SJSA1 (cell line): ENCODE measurements at regions not wholly inside any gene's neighbourhood (a gene's known extent, or its start where the extent isn't known, plus 50 kb on each side); places are given as distances from the start of the nearest gene placed in this dataset.
A peak's percentile ranks its signal among the peaks of the same experiment; 100 is the strongest.

Experiments
- DNase-seq, 2 experiments: peaks; one replicate each; pipeline ENCODE4 v3.0.0-alpha.2; 2015 to 2020; ENCODE audit warnings: low spot score in 2 of 2, low read depth in 1 of 2
- H3K27ac ChIP-seq: fragments of 250-450 bp; sonication (Bioruptor Pico); 2 replicates; pipeline ENCODE4 v1.5.1; 2020; ENCODE audit warnings: mild to moderate bottlenecking, moderate library complexity
- H3K27me3 ChIP-seq: fragments of 250-450 bp; sonication (Bioruptor Pico); replicated peaks from 2 replicates; pipeline ENCODE4 v1.5.1; 2020; ENCODE audit warnings: mild to moderate bottlenecking, moderate library complexity
- H3K36me3 ChIP-seq: fragments of 250-450 bp; sonication (Bioruptor Pico); 2 replicates; pipeline ENCODE4 v1.5.1; 2020; ENCODE audit warnings: mild to moderate bottlenecking
- H3K4me1 ChIP-seq: fragments of 250-450 bp; sonication (Bioruptor Pico); replicated peaks from 2 replicates; pipeline ENCODE4 v1.6.1; 2021; ENCODE audit warnings: mild to moderate bottlenecking
- H3K4me3 ChIP-seq: fragments of 250-450 bp; sonication (Bioruptor Pico); 2 replicates; pipeline ENCODE4 v1.5.1; 2020; ENCODE audit warnings: mild to moderate bottlenecking
- H3K9me3 ChIP-seq: fragments of 250-450 bp; sonication (Bioruptor Pico); replicated peaks from 2 replicates; pipeline ENCODE4 v1.5.1; 2020; ENCODE audit warnings: mild to moderate bottlenecking

GRCh38 chr7:152969335-152969734, 209.8 kb downstream of the ACTR3B start:
- no peaks in the 10 kb centered on the region for H3K27me3 ChIP-seq
- no peak overlapping the region for H3K4me3 ChIP-seq
- no peaks in the 10 kb centered on the region for H3K4me1 ChIP-seq
- no peak overlapping the region for H3K27ac ChIP-seq
- no peaks in the 10 kb centered on the region for H3K36me3 ChIP-seq
- H3K9me3 ChIP-seq: no peaks in the 10 kb centered on the region
- no peak for DNase-seq

GRCh38 chr7:152969839-152970238, 210.3 kb downstream of the ACTR3B start:
- Histone ChIP-seq H3K27ac (no peak overlapping the region), H3K27me3 (no peaks in the 10 kb centered on the region), H3K4me1 (no peaks in the 10 kb centered on the region), H3K4me3 (no peak overlapping the region), H3K36me3 (no peaks in the 10 kb centered on the region), H3K9me3 (no peaks in the 10 kb centered on the region)
- DNase-seq: no peak

GRCh38 chr7:152970481-152970880, 210.9 kb downstream of the ACTR3B start:
- H3K4me1 ChIP-seq: no peaks in the 10 kb centered on the region
- no peak for DNase-seq
- no peaks in the 10 kb centered on the region for H3K9me3 ChIP-seq
- H3K4me3 ChIP-seq: no peak overlapping the region
- H3K27me3 ChIP-seq: no peaks in the 10 kb centered on the region
- H3K36me3 ChIP-seq: no peaks in the 10 kb centered on the region
- no peak overlapping the region for H3K27ac ChIP-seq

- no peaks in the 10 kb centered on the region for H3K36me3 ChIP-seq
- no peak for DNase-seq
- no peaks in the 10 kb centered on the region for H3K27me3 ChIP-seq
Observed at GRCh38 chr7:152974577-152974976, 215.0 kb downstream of the ACTR3B start.

GRCh38 chr7:152975076-152975475, 215.5 kb downstream of the ACTR3B start:
- H3K36me3 ChIP-seq: no peaks in the 10 kb centered on the region
- H3K4me1 ChIP-seq: no peaks in the 10 kb centered on the region
- DNase-seq: no peak
- no peaks in the 10 kb centered on the region for H3K9me3 ChIP-seq
- no peak overlapping the region for H3K27ac ChIP-seq
- no peak overlapping the region for H3K4me3 ChIP-seq
- no peaks in the 10 kb centered on the region for H3K27me3 ChIP-seq

More at GRCh38 chr7:152974577-152974976, 215.0 kb downstream of the ACTR3B start:
- Histone ChIP-seq H3K4me1 (no peaks in the 10 kb centered on the region), H3K4me3 (no peak overlapping the region), H3K9me3 (no peaks in the 10 kb centered on the region), H3K27ac (no peak overlapping the region)

GRCh38 chr7:152979376-152979775, 219.8 kb downstream of the ACTR3B start:
- Histone ChIP-seq H3K4me1 (no peaks in the 10 kb centered on the region), H3K4me3 (no peak overlapping the region), H3K27ac (no peak overlapping the region), H3K9me3 (no peaks in the 10 kb centered on the region), H3K36me3 (no peaks in the 10 kb centered on the region), H3K27me3 (no peaks in the 10 kb centered on the region)
- no peak for DNase-seq

- Histone ChIP-seq H3K27me3 (no peaks in the 10 kb centered on the region), H3K9me3 (no peaks in the 10 kb centered on the region), H3K4me3 (no peak overlapping the region), H3K4me1 (no peaks in the 10 kb centered on the region), H3K27ac (no peak overlapping the region), H3K36me3 (no peaks in the 10 kb centered on the region)
- no peak for DNase-seq
Observed at GRCh38 chr7:152984421-152984820, 224.9 kb downstream of the ACTR3B start.

- Histone ChIP-seq H3K27me3 (no peaks in the 10 kb centered on the region), H3K27ac (no peak overlapping the region), H3K4me3 (no peak overlapping the region), H3K4me1 (0 out of 2 replicates have a peak, but pooled peaks cover 7% of the 10 kb centered on the region), H3K9me3 (no peaks in the 10 kb centered on the region), H3K36me3 (no peaks in the 10 kb centered on the region)
- DNase-seq: no peak
Observed at GRCh38 chr7:152986376-152986775, 226.8 kb downstream of the ACTR3B start.

- DNase-seq: no peak
- no peaks in the 10 kb centered on the region for H3K36me3 ChIP-seq
- no peak overlapping the region for H3K4me3 ChIP-seq
- H3K4me1 ChIP-seq: 0 out of 2 replicates have a peak, but pooled peaks cover 7% of the 10 kb centered on the region
- H3K27me3 ChIP-seq: no peaks in the 10 kb centered on the region
- no peaks in the 10 kb centered on the region for H3K9me3 ChIP-seq
- no peak overlapping the region for H3K27ac ChIP-seq
Observed at GRCh38 chr7:152987656-152988055, 228.1 kb downstream of the ACTR3B start.

- H3K4me3 ChIP-seq: no peak overlapping the region
- DNase-seq: peak in 1 of 2 experiments; percentile 47
- H3K27me3 ChIP-seq: no peaks in the 10 kb centered on the region
- no peak overlapping the region for H3K27ac ChIP-seq
- 0 out of 2 replicates have a peak, but pooled peaks cover 7% of the 10 kb centered on the region for H3K4me1 ChIP-seq
- H3K36me3 ChIP-seq: no peaks in the 10 kb centered on the region
- no peaks in the 10 kb centered on the region for H3K9me3 ChIP-seq
Observed at GRCh38 chr7:152989889-152990380, 230.4 kb downstream of the ACTR3B start.

- no peaks in the 10 kb centered on the region for H3K4me1 ChIP-seq
- H3K4me3 ChIP-seq: no peak overlapping the region
- H3K36me3 ChIP-seq: no peaks in the 10 kb centered on the region
- no peaks in the 10 kb centered on the region; the same call in 1 of the 2 replicates for H3K9me3 ChIP-seq
- H3K27ac ChIP-seq: no peak overlapping the region
- DNase-seq: no peak
- no peaks in the 10 kb centered on the region for H3K27me3 ChIP-seq
Observed at GRCh38 chr7:152998420-152998819, 238.9 kb downstream of the ACTR3B start.

- H3K27ac ChIP-seq: no peak overlapping the region
- no peak overlapping the region for H3K4me3 ChIP-seq
- H3K27me3 ChIP-seq: no peaks in the 10 kb centered on the region
- no peaks in the 10 kb centered on the region for H3K9me3 ChIP-seq
- H3K4me1 ChIP-seq: no peaks in the 10 kb centered on the region
- DNase-seq: no peak
- no peaks in the 10 kb centered on the region for H3K36me3 ChIP-seq
Observed at GRCh38 chr7:153002115-153002514, 242.6 kb downstream of the ACTR3B start.

GRCh38 chr7:153002572-153002971, 243.0 kb downstream of the ACTR3B start:
- no peak for DNase-seq
- no peaks in the 10 kb centered on the region for H3K4me1 ChIP-seq
- H3K9me3 ChIP-seq: no peaks in the 10 kb centered on the region
- H3K4me3 ChIP-seq: no peak overlapping the region
- no peaks in the 10 kb centered on the region for H3K27me3 ChIP-seq
- no peaks in the 10 kb centered on the region for H3K36me3 ChIP-seq
- H3K27ac ChIP-seq: no peak overlapping the region

- H3K9me3 ChIP-seq: no peaks in the 10 kb centered on the region
- no peak overlapping the region for H3K27ac ChIP-seq
- H3K4me3 ChIP-seq: no peak overlapping the region
- no peak for DNase-seq
- H3K27me3 ChIP-seq: no peaks in the 10 kb centered on the region
- H3K36me3 ChIP-seq: no peaks in the 10 kb centered on the region
- H3K4me1 ChIP-seq: no peaks in the 10 kb centered on the region
Observed at GRCh38 chr7:153004341-153004740, 244.8 kb downstream of the ACTR3B start.

- Histone ChIP-seq H3K4me1 (no peaks in the 10 kb centered on the region), H3K36me3 (no peaks in the 10 kb centered on the region), H3K27me3 (no peaks in the 10 kb centered on the region), H3K4me3 (no peak overlapping the region), H3K9me3 (no peaks in the 10 kb centered on the region), H3K27ac (no peak overlapping the region)
- DNase-seq: no peak
Observed at GRCh38 chr7:153005750-153006435, 246.3 kb downstream of the ACTR3B start.
